ENCODE measurements at regions not wholly inside any gene's neighbourhood (a gene's known extent, or its start where the extent isn't known, plus 50 kb on each side); places are given as distances from the start of the nearest gene placed in this dataset.
"Not testable (repeated sequence)": the region's sequence is repeated elsewhere in the genome, so short reads cannot be mapped to it uniquely, and the experiment has no call there.

DNA sequence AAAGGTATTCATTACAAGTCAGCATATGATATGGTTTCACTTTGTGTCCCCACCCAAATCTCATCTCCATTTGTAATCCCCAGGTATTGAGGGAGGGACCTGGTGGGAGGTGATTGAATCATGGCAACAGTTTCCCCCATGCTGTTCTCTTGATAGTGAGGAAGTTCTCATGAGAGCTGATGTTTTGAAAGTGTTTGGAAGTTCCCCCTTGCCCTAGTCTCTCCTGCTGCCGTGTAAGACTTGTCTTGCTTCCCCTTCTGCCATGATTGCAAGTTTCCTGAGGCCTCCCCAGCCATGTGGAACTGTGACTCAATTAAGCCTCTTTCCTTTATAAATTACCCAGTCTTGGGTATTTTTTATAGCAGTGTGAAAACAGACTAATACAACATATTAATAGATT is 213.7 kb upstream of the ADRA1D start:
- not testable (repeated sequence) for DNase-seq

DNA sequence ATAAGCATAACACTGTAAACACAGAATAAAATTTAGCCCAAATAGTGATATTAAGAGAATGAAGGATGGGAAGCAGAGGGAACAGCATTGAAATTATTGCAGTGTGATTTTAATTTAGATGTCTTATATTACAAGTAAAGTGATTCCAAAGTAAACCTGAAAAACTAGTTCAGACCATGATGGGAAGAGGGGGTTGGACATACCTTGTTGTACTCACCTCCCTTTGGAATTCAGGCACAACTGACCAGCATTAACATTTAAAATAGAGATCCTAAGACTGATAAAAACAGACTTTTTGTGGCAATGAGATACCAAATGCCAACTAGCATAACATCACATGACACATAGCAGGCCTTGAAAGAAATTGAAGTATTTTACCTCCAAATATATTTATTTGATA is 210.0 kb upstream of the ADRA1D start:
- DNase-seq, result no peak

DNA sequence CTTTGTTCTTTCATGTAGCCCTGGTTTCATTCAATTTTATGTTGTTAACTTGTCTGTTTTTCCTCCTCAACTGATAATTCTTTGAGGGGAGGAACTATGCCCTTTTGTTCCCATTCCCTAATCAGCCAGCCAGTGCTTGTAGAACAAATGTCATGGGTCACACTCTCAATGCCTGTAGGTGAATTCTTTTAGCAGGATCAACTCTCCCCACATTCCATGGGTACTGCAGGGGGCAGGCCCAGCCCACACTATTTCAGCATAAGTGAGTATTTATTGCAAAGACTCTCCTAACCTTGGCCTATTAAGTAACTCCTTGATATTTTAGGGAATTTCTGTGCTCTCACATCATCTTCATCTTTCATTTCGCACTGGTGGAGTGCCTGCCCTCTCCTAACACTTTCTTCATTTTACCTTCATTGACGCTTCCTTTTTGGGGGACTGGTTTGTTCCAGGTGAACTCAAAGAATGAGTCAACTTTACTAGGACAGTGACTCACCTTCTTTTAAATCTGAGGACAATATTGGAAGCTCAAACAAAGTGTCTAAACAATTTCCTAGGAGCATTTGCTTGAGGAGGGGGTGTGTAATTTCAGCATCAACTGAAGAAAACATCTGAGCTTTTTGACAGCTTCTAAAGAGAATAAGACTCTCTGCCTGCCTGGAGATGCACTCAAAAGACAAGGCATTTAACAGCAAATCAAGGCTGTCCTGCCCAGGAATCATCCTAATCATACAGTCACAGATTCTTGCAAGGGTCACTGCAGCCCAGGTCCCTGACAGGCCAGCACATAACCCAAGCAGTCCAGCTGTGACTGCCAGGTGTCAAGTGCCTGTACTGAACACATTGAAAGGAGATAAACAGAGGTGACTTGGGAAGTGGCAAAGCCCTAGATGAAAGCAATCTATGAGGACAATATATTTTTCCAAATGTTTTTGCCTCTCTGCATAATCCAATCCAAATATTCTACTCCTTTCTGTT is 208.8 kb upstream of the ADRA1D start:
- no peak for DNase-seq

DNA sequence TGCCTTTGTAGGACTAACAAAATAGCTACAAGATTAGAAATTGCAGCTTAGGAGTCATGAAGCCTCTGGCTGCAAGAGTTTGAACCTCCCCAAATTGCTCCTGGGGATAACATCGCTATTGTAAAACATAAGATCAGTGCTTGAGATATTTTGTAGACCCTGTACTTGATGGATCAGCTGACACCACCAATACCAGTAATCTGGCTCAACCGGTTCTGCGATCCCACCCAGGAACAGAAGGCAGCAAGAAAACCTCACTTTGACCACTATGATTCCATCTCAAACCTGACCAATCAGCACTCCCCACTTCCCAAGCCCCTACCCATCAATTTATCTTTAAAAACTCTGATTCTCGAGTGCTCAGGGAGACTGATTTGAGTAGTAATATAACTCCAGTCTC is 206.9 kb upstream of the ADRA1D start:
- no peak for DNase-seq

DNA sequence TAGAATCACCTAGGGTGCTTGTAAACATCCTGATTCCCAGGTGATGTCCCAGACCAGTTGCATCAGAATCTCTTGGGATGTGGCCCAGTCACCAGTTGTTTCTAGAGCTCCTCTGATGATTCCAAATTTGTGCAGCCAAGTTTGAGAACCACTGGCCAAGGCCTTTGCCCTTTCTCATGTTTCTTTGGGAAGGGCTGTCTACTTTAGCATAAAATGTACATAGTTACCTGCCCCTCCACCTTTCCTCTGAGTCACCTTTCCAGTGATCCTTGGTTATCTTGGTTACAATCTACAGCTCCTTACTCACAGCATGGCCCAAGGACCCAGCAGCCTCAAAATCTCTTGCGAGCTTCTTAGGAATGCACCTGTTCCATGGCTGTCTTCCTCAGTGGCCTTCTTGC is 206.2 kb upstream of the ADRA1D start:
- no peak for DNase-seq

DNA sequence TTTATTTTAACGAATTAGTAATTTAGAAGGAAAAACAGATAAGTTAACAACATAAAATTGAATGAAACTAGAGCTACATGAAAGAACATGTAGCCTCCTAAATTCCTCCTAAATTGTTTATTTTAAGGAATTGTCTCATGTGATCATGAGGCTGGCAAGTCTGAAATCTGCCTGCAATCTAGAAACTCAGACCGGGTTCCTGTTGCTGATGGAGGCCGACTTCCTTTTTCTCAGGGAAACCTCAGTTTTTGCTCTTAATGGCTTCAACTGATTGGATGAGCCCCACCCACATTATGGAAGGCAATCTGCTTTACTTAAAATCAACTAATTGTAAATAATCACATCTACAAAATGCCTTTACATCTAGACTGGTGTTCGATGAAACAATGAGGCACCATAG is 205.0 kb upstream of the ADRA1D start:
- DNase-seq, result no peak

DNA sequence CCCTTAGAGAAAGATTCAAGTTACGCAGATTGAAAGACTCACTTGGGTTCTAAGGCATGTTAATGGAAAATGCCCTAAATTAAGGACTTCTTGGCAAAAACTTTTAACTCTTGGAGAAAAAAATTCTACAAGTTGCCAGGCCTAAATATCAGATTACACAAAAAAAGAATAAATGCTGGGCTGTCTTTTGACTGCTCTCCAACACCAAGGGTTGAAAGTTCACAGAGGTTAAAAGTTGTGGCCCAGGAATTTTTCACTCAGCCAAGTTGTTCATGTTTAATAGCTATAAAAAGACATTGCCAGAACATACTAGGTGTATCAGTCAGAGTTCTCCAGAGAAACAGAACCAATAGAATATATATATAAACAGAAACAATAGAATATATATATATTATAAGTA is 204.3 kb upstream of the ADRA1D start:
- no peak for DNase-seq

DNA sequence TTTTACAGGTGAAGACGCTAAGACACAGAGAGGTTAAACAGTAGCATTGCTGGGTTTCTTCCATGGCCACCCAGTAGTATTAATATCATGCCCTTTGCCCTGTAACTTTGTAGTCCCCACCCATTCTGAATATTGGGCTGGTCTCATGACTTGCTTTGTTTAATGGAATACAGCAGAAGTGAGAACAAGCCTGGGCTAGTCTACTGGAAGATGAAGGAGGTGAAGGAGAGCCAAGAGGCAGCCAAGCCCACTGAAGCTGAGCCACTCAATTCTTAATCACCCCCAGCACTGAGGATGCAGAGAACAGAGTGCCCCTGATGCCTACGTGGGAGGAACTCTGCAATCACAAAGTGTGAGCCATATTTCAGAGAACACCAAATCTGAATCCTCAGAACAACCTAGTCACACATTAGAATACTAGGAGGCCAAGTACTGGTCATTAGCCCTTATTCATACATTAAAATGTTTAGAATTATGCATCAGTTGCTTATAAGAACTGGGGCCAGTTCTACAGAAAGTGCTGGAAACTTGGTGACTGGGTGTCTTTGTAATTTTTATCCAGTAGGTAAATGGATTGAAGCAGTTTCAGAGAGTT is 202.5 kb upstream of the ADRA1D start:
- DNase-seq, result no peak

DNA sequence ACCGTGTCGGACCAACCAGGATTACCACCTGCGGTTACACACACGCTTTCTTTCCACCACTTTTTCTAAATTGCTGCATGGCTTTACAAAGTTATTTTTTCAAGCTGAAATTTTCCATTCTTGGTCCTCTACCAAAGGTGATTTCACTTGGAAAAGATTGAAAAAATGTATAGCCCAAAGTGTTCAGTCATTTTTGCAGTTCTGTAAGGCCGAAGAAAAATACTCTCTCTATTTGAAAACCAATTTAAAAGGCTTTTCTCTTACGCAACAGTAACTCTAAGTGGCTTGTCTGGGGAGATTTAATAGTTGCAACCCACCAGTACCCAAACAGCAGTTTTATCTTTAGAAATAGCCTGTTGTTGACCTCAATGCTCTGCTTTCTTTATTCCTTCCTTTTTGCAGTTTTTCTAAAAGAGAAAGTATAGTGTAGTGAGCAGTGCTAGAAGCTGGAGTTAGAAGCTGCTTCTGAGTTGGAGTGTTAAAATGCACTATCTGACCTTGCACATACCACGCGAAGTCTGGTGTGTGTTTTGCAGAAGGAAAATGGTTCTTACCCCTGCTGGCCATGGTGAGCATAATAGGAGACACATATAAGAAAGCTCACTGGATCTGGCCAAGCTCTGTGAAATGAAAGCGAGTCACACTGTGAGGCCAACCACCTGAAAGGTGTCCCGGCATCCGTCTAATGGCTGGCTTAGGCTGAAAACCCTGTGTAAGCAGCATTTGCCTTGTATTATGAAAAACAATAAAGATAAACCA is 201.0 kb upstream of the ADRA1D start:
- no peak for DNase-seq

DNA sequence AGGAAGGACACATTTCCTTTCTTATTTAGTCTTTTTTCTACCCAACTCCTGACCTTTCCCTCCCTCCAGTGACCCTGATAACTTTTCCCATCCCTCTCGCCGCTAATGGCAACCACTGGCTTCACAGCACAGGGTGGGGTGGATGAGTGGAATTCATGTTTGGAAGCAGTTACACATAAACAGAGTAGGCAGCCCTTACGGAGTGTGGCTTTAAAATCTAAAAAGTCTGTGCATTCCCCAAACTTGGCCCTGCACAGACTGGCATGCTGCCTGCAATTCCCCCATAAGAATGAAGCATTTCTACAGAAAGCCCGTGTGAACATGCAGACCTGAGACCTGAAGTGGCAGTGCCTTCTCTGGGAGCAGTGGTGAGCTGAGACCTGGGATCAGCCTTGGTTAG is 196.7 kb upstream of the ADRA1D start:
- DNase-seq, result no peak

DNA sequence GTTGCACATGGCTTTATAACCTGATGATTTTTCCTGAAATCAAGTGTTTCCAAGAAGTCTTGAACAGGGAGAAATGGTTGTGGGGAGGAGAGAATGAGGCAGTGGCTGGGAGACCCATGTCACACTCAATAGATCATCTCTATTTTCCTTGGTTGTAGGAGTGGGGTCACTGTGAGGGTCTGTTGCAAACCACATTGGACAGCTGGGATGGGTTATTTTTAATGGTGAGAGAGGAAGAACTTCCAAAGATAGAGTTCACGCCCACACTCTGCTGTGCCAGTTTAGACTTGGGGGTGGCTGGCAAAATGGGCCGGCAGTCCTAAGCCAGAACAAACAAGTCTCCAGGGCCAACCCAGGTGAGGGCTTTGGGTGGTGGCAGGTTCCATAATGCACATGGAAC is 196.2 kb upstream of the ADRA1D start:
- DNase-seq, result no peak

DNA sequence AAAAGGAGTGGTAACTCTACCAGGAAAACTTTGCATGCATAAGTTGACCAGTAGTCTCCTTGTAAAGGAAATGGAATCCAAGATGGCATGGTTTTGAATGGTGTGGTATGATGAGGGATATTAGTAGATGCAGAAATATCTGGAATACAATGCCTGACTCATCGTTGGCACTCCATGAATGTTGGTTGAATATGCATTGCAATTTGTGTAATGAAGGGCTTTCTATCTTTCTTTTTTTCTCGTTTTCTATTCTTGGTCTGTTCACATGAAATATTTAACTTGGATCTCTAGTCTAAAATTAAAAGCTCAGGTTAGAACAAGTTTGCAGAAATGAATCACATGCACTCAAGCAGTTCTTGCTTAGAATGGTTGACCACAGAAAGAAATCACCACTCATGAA is 195.3 kb upstream of the ADRA1D start:
- DNase-seq, result no peak

DNA sequence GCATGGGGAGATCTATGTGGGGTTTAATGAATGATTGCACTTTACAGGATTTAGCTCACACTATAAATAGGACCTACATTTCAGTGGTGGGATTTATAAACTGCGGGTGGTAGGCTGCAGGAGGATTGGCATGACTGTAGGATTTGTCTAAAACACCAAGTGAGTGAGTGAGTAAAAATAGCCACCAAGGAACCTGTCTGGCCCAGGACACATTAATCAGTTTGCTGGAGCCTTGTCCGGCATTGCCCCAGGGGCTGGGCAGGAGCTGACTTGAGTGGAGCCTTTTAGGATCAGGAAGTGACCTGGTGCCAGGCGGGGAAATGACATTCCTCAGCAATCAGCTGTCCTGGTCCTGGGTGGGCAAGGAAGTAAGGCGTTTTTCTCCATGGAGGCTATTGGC is 193.9 kb upstream of the ADRA1D start:
- DNase-seq, result no peak

DNA sequence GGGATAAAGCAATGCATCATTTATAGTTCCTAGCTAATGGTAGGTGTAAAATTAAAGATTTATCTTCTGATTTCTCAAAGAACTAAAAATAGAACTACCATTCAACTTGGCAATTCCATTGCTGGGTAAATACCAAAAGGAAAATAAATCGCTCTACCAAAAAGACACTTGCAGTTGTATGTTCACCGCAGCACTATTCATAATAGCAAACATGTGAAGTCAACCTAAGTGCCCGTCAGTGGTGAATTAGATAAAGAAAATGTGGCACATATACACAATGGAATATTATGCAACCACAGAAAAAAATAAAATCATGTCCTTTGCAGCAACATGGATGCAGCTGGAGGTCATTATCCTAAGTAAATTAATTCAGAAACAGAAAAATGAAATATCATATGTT is 192.8 kb upstream of the ADRA1D start:
- no peak for DNase-seq

DNA sequence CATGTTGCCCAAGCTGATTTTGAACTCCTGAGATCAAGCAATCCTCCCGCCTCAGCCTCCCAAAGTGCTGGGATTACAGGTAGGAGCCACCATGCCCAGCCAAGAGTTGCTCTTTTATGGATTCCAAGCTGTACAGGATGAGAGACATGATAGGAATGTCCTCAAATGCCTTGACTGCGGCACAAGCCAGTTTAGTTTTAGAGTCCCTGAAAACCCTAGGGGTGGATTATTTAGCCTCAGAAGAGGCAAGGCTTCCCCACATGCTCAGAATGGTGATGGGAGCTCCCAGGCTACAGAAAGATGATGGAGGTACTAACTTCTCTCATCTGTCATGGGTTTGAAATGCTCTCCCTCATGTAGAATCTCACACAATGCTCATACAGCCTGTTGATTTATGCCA is 192.1 kb upstream of the ADRA1D start:
- DNase-seq, result no peak

DNA sequence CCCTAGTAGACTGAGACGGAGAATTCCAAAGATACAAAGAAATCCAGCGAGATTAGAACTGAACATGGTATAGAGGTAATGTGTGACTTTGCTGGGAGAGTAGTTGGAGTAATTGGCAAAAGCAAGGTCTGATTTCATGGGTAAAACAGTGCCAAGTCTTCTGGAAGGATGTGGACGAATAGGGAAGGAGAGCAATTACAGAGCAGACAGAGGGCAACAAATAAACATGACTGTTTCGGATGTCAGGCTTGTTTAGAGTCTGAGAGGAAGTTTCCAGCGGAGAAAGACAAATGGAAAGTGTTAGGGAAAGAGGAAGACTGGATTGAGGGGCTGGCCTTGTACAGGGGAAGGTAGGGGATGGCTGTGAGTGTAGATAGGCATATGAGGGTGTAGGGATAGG is 190.4 kb upstream of the ADRA1D start:
- no peak for DNase-seq

DNA sequence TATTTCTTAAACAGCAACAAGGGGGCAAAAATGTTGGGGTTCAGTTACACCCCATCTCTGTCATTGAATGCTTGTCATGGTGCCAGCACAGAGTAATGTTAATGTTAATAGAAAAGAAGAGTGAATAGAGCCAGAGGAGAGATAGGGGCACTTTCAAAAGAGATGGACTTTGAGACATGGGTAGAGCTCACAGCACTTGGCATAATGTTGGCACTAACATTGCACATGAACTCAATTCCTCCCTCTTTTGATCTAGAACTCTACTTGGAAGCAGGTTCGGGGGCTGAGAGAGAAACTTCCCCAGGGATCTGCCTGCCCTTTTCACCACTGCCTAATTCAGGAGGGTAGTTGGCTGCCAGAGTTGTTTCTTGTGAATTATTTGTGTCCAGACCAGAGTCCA is 188.0 kb upstream of the ADRA1D start:
- no peak for DNase-seq

DNA sequence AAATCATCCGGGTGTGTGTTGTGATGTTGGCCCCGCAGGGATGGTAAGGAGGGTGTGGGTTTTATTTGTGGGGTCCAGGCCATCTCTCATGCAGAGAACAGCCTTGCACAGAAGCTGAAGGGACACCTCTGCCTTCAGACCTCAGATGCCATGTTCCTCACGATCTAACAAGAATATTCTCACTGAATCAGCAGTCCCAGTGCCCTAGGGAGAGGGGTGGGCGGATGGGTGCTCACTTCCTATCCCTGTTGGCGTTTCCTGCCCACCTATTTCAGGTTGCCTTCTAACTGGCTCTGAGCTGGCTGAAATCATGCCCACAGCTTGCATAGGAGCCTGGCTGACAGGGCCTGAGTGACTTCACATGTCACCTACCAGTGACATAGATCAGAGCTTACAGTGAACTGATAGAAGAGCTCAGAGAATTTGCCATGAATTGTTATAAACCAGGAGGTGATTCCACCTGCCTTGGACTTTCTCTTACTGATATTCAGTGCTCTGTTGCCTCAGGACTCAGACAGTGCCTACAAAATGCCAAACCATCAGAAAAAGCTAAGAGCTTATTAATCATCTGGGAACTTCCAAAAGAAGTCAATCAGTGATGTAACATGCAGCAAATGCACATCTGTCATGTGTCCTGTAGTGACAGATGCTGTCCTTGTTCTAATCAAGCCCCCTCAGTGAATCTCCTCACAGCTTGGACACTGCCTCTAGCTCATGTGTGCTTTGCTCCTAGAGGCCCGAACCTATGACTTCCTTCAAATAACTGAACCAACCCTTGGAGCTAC is 186.8 kb upstream of the ADRA1D start:
- no peak for DNase-seq

DNA sequence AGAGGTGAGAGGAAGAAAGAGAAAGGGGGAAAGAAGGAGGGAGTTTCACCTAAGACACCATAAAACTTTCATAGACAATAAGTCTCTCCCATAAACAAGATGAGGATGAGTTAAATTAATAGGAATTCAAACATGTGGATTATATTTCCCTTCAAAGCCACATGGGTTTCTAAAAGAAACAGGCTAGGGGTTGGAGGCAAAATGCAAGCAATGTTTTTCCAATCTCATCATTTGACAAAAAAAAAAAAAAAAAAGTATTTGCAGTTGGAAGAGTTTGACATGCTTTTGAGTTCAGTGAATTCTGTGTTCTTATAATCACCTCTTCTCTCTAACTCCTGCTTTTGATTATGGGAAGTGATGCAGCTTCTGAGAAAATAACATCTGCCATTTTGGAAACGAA is 186.1 kb upstream of the ADRA1D start:
- DNase-seq, result no peak

DNA sequence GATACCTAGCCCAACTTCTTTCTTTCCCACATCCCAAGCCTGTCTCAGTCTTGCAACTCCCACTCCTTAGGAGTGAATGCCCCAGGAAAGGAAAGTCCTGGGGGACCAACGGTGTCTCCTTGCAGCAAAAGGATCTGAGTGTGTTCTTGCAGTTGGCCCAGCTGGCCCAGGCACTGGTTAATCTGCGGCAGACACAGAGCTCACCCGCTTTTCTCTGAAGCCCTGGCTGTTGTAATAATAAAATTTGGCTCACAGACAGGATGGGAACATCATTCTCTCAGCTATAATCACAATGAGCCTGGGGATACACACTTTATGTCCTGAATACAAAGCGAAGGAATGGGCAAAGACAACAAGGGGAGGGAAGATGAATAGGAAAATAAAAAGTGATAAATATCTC is 185.6 kb upstream of the ADRA1D start:
- no peak for DNase-seq

DNA sequence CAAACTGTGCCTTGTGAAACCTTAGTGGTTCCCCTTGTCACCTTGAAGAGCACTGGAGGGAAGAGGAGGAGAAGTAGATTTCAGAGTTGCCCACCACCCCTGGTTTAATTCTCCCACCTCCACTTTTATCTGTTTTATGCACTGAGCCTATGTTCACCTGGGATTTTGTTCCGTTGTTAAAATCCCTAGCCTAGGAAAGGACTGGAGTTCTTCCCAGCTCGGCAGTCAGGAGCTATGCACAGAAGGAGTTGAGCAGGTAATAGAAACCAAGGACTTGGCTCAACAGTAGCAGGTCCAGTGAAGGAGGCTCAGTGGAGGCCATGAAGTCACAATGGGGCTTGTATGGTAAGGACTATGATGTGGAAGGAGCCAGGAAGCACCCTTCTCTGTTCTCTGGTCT is 182.4 kb upstream of the ADRA1D start:
- DNase-seq, result no peak

DNA sequence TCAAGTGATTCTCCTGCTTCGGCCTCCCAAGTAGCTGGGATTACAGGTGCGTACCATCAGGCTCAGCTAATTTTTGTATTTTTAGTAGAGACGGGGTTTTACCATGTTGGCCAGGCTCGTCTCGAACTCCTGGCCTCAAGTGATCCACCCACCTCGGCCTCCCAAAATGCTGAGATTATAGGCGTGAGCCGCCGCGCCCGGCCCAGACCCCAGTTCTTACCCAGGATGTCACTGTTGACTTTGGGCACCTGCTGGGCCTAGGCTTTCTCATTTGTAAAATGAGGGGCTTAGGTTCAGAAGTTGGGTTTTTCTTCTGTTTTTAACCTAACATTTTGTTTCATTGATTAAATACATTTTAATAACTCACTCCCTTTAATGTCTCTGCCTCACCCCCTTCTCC is 181.7 kb upstream of the ADRA1D start:
- DNase-seq, result not testable (repeated sequence)

DNA sequence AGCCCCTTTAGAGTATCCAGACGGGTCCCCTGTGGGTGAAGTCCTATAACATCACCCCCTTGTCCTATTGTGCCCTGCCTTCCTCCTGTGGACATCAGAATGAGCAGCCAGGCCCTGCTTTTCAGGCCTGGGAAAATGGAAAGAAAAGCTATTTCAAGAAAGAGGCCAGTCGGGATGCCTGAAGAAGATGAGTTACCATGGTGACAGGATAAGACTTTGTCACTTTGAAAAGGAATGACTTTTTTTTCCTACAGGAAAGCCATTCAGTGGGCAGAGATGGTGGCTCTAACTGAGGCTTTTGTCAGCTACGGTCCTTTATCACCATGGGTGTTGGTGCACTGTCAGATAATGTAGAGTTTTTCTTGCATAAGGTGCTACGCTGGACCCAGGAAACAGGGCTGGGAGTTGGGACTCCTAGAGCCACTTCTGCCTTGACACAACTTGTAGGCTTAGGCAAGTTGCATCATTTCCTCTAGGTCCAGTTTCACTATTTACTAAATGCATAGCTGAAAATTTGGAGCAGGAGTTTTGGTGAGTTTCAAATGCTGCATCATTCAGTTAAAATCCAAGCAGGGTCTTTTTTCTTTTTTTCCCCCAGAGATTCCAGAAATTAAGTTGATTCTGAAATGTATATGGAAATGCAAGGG is 179.0 kb upstream of the ADRA1D start:
- no peak for DNase-seq
